Progenitor cell of endocrine pancreas (in vitro differentiated cells): ENCODE measurements at regions not wholly inside any gene's neighbourhood (a gene's known extent, or its start where the extent isn't known, plus 50 kb on each side); places are given as distances from the start of the nearest gene placed in this dataset.

Experiments used
- DNase-seq: peaks from one replicate; pipeline ENCODE4 v3.0.0; 2021; ENCODE audit warnings: low spot score; ENCODE audit not compliant: unreplicated experiment
- H3K27ac Mint-ChIP-seq: 2 replicates; pipeline ENCODE4 v1.8.0; 2021; ENCODE audit warnings: mild to moderate bottlenecking, moderate library complexity, mixed read lengths
- H3K27me3 Mint-ChIP-seq: 2 replicates; pipeline ENCODE4 v1.8.0; 2021; ENCODE audit warnings: mixed read lengths
- H3K36me3 Mint-ChIP-seq: 2 replicates; pipeline ENCODE4 v1.8.0; 2022; ENCODE audit warnings: mixed read lengths; ENCODE audit not compliant: insufficient read depth
- H3K4me1 Mint-ChIP-seq: 2 replicates; pipeline ENCODE4 v1.8.0; 2021; ENCODE audit warnings: low read depth, mixed read lengths
- H3K4me3 Mint-ChIP-seq: 2 replicates; pipeline ENCODE4 v1.8.0; 2021; ENCODE audit warnings: low read depth, mild to moderate bottlenecking, moderate library complexity, mixed read lengths
- H3K9me3 Mint-ChIP-seq: 2 replicates; pipeline ENCODE4 v1.8.0; 2021; ENCODE audit warnings: low read depth, mixed read lengths
- TF ChIP-seq, protein P1 (sequence below): fragments of 200-600 bp; sonication (generic); IDR thresholded peaks from one replicate; pipeline ENCODE4 v1.5.0; 2021; ENCODE audit warnings: antibody characterized with exemption, mild to moderate bottlenecking; ENCODE audit not compliant: unreplicated experiment

DNA sequence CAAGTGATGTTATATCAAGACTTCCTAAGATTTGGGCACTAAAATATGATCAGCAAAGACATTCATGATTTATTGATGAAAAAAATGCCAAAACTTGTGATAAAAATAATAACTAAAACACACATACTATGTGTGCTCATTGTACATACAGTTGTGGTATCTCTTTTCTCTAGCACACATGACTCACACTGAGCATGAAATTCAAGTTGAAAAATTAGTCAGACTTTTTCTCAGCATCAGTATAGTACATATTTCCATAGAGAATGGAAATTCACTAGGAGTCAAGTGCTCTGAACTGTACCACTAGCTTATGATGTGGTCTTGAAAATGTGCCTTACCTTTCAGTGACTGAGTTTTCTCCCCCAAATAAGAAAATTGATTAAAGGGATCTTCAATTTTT lies 471.8 kb upstream of the FLRT2 start:
- no peaks in the 10 kb centered on the region for H3K27me3 Mint-ChIP-seq
- H3K4me3 Mint-ChIP-seq = no peak overlapping the region
- no peaks in the 10 kb centered on the region for H3K4me1 Mint-ChIP-seq
- TF ChIP-seq, protein P1, sequence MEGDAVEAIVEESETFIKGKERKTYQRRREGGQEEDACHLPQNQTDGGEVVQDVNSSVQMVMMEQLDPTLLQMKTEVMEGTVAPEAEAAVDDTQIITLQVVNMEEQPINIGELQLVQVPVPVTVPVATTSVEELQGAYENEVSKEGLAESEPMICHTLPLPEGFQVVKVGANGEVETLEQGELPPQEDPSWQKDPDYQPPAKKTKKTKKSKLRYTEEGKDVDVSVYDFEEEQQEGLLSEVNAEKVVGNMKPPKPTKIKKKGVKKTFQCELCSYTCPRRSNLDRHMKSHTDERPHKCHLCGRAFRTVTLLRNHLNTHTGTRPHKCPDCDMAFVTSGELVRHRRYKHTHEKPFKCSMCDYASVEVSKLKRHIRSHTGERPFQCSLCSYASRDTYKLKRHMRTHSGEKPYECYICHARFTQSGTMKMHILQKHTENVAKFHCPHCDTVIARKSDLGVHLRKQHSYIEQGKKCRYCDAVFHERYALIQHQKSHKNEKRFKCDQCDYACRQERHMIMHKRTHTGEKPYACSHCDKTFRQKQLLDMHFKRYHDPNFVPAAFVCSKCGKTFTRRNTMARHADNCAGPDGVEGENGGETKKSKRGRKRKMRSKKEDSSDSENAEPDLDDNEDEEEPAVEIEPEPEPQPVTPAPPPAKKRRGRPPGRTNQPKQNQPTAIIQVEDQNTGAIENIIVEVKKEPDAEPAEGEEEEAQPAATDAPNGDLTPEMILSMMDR = no peak
- peaks cover 22% of the 10 kb centered on the region for H3K9me3 Mint-ChIP-seq
- no peak overlapping the region for H3K27ac Mint-ChIP-seq
- peaks cover 5% of the 10 kb centered on the region for H3K36me3 Mint-ChIP-seq
- DNase-seq = no peak

- no peak for DNase-seq
- Mint-ChIP-seq H3K4me3 (no peak overlapping the region), H3K27ac (no peak overlapping the region), H3K27me3 (no peaks in the 10 kb centered on the region), H3K36me3 (no peaks in the 10 kb centered on the region), H3K4me1 (no peaks in the 10 kb centered on the region), H3K9me3 (peaks cover 11% of the 10 kb centered on the region)
- TF ChIP-seq, protein P1 = no peak
These were observed 469.8 kb upstream of the FLRT2 start for GRCh38 chr14:85060121-85060520.

DNA sequence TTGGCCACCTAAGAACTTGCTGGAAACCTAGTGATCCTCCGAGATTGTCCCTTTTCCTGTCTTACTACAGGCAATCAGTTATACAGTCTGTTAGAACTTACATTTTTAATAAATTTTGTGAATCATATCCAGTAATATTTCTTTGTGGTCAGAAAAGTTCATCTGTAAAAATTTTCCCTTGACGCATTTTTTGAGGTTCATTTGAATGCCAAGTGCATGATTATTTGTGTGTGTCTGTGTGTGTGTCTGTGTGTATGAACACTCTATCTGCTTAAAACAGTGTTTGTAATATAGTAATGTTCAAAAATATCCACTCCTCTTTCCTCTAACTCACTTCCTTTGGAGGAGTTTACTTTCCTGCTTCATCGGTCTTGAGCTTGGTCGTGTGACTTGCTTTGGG lies 468.7 kb upstream of the FLRT2 start:
- DNase-seq = no peak
- H3K9me3 Mint-ChIP-seq = peaks cover 4% of the 10 kb centered on the region
- H3K4me3 Mint-ChIP-seq = no peak overlapping the region
- H3K4me1 Mint-ChIP-seq = no peaks in the 10 kb centered on the region
- TF ChIP-seq, protein P1 = no peak
- no peaks in the 10 kb centered on the region for H3K36me3 Mint-ChIP-seq
- no peak overlapping the region for H3K27ac Mint-ChIP-seq
- no peaks in the 10 kb centered on the region for H3K27me3 Mint-ChIP-seq

DNA sequence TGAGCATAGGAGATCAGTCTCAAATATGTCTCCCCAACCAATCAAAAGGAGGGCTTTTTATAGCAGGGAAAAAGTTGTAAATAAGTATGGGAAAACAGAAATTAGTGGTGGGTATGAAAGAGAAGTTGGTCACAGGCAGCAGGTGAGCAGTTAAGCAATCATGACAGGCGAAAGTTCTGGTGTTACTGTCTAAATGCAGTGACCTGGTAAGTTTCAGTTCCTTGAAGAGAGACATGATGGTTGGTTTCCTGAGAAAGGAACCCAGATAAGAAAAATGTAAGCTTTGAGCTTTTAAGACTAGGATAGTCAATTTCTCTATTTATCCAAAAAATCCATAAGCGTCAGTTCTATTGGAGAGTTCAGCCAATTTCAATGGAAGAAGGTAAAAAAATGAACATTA lies 466.2 kb upstream of the FLRT2 start:
- DNase-seq = no peak
- peaks cover 4% of the 10 kb centered on the region for H3K9me3 Mint-ChIP-seq
- H3K27ac Mint-ChIP-seq = no peak overlapping the region
- H3K27me3 Mint-ChIP-seq = no peaks in the 10 kb centered on the region
- TF ChIP-seq, protein P1 = no peak
- no peaks in the 10 kb centered on the region for H3K4me1 Mint-ChIP-seq
- H3K4me3 Mint-ChIP-seq = no peak overlapping the region
- H3K36me3 Mint-ChIP-seq = no peaks in the 10 kb centered on the region

GRCh38 chr14:85071447-85071846 lies 458.5 kb upstream of the FLRT2 start:
- H3K4me3 Mint-ChIP-seq = no peak overlapping the region
- H3K4me1 Mint-ChIP-seq = peaks cover 2% of the 10 kb centered on the region
- TF ChIP-seq, protein P1 = no peak
- no peak for DNase-seq
- H3K27me3 Mint-ChIP-seq = no peaks in the 10 kb centered on the region
- H3K9me3 Mint-ChIP-seq = no peaks in the 10 kb centered on the region
- no peak overlapping the region for H3K27ac Mint-ChIP-seq
- no peaks in the 10 kb centered on the region for H3K36me3 Mint-ChIP-seq
